Kidney (tissue), 13 donors: ENCODE measurements at regions not wholly inside any gene's neighbourhood (a gene's known extent, or its start where the extent isn't known, plus 50 kb on each side); places are given as distances from the start of the nearest gene placed in this dataset.
"Not testable (repeated sequence)": the region's sequence is repeated elsewhere in the genome, so short reads cannot be mapped to it uniquely, and the experiment has no call there.

ENCODE experiments used
- DNase-seq, 5 donors: peaks; one replicate each; pipeline ENCODE4 v3.0.0-alpha.2; 2013 to 2020
- FAIRE-seq: peaks from 2 replicates; lab custom pipeline; 2012; peaks lifted over from hg19 to GRCh38; lab: Jason Lieb, UNC
- H3K27ac ChIP-seq, 2 donors: one replicate each; pipeline ENCODE4 v1.7.0; 2013; ENCODE audit warnings: low read depth in 2 of 2, low read length in 2 of 2, inconsistent platforms in 1 of 2
- H3K27me3 ChIP-seq: one replicate; pipeline ENCODE4 v1.7.1; 2013; ENCODE audit warnings: low read length, inconsistent platforms; ENCODE audit not compliant: control insufficient read depth, insufficient read depth
- H3K36me3 ChIP-seq, 3 donors: one replicate each; pipeline versions ENCODE4 v1.7.0 to v1.7.1; 2013; ENCODE audit warnings: low read length in 3 of 3, control low read depth in 1 of 3, inconsistent platforms in 1 of 3; ENCODE audit not compliant: insufficient read depth in 3 of 3, control insufficient read depth in 2 of 3
- H3K4me1 ChIP-seq, 3 donors: one replicate each; pipeline versions ENCODE4 v1.7.0 to v1.7.1; 2013; ENCODE audit warnings: low read length in 3 of 3, inconsistent platforms in 1 of 3, low read depth in 1 of 3; ENCODE audit not compliant: control insufficient read depth in 2 of 3, insufficient read depth in 2 of 3
- H3K4me3 ChIP-seq, 3 donors: one replicate each; pipeline versions ENCODE4 v1.7.0 to v1.8.1; 2013; ENCODE audit warnings: low read length in 3 of 3, control low read depth in 1 of 3, inconsistent platforms in 1 of 3
- H3K9ac ChIP-seq, 3 donors: one replicate each; pipeline versions ENCODE4 v1.7.0 to v1.7.1; 2013; ENCODE audit warnings: low read length in 3 of 3, control low read depth in 1 of 3, inconsistent platforms in 1 of 3
- H3K9me3 ChIP-seq, 3 donors: one replicate each; pipeline versions ENCODE4 v1.7.0 to v1.7.1; 2013; ENCODE audit warnings: low read length in 3 of 3, control low read depth in 1 of 3, inconsistent platforms in 1 of 3; ENCODE audit not compliant: control insufficient read depth in 2 of 3, insufficient read depth in 1 of 3
- intact Hi-C: fragments of 100-400 bp; cut with DNase I; formaldehyde crosslinking; loops from one replicate; pipeline ENCODE4 v1.11.1; 2022
- TF ChIP-seq, protein P1 (sequence below): IDR thresholded peaks from 3 replicates; pipeline ENCODE4 v1.5.1; 2012; ENCODE audit warnings: mild to moderate bottlenecking, moderate library complexity, borderline replicate concordance; ENCODE audit not compliant: insufficient read depth; ENCODE audit errors: extremely low read depth
- donor health status: control.
- donor health status: control.
- donor health status: control.
- donor health status: control.
- donor health status: control.
- donor health status: DM: yes; HTN: yes; CAD: no.
- donor health status: Normal renal cell carcinoma (clear cell type).

DNA sequence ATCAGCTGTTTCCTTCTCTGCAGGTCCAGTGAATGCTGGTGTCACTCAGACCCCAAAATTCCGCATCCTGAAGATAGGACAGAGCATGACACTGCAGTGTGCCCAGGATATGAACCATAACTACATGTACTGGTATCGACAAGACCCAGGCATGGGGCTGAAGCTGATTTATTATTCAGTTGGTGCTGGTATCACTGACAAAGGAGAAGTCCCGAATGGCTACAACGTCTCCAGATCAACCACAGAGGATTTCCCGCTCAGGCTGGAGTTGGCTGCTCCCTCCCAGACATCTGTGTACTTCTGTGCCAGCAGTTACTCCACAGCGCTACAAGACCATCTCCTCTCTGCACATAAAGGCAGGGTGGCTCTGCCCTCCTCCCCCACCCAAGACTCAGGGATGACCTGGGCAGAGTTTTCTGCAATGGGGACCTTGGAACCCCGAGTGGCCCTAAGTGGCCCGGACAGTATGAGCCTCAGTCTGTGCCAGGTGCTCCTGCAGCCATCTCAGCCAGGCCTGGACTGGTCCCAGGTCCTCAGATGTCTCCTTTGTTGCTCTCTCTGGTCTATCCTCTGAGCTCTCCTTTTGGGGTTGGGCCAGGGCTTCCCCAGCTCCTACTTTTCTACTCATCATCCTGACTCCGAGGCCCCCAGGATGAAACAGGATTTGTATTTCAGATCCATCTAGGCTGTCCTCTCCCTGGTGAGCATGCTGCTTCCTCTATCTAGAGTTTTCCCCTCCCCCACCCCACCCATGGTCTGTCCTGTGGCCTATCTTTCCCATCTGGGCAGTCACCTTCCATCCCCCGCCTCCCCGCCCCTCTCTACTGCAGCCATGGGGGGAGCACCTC lies 212.1 kb upstream of the PRSS58 start:
- intact Hi-C loops: no loop called here
- Histone ChIP-seq H3K36me3 (no peaks in the 10 kb centered on the region), H3K27me3 (no peaks in the 10 kb centered on the region), H3K9me3 (no peaks in the 10 kb centered on the region), H3K4me1 (no peaks in the 10 kb centered on the region), H3K27ac (no peak overlapping the region), H3K4me3 (no peak overlapping the region), H3K9ac (no peak overlapping the region)
- FAIRE-seq (no peak), DNase-seq (no peak)
- TF ChIP-seq, protein P1, sequence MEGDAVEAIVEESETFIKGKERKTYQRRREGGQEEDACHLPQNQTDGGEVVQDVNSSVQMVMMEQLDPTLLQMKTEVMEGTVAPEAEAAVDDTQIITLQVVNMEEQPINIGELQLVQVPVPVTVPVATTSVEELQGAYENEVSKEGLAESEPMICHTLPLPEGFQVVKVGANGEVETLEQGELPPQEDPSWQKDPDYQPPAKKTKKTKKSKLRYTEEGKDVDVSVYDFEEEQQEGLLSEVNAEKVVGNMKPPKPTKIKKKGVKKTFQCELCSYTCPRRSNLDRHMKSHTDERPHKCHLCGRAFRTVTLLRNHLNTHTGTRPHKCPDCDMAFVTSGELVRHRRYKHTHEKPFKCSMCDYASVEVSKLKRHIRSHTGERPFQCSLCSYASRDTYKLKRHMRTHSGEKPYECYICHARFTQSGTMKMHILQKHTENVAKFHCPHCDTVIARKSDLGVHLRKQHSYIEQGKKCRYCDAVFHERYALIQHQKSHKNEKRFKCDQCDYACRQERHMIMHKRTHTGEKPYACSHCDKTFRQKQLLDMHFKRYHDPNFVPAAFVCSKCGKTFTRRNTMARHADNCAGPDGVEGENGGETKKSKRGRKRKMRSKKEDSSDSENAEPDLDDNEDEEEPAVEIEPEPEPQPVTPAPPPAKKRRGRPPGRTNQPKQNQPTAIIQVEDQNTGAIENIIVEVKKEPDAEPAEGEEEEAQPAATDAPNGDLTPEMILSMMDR: no peak

DNA sequence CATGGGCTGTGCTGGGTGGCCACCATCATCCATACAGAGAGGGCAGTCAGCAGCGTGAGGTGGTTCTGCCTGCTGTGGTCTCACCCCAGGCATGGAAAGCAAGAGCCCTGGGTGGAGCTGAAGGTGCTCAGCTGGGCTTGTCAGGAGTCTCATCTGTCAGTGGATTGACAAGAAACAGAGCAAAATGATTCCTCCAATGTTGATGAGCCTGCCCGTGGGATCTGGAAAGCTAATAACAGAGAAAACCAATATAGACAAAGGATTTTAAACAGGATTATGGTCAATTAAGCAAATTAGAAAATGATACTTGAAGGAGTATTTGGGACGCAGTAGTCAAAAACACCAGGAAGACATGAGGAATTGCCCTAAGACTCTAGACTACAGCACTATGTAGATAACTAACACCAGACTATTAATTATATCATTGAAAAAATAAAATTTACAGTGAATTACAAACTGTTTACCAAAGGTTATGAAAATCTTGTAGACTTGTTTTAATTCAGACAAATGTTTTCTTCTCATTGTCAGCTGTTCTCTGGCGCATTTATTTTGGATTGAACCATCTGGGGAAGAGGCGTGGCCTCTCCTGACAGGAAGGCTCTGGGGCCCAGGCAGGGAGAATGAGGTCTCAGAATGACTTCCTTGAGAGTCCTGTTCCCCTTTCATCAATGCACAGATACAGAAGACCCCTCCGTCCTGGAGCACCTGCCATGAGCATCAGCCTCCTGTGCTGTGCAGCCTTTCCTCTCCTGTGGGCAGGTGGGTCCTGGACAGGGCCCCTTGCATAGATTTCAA lies 211.2 kb upstream of the PRSS58 start:
- FAIRE-seq (no peak), DNase-seq (no peak)
- TF ChIP-seq, protein P1: no peak
- H3K4me3 ChIP-seq: no peak overlapping the region
- H3K4me1 ChIP-seq: no peaks in the 10 kb centered on the region
- H3K9ac ChIP-seq: no peak overlapping the region
- no peak overlapping the region for H3K27ac ChIP-seq
- no peaks in the 10 kb centered on the region for H3K9me3 ChIP-seq
- no peaks in the 10 kb centered on the region for H3K36me3 ChIP-seq
- intact Hi-C loops: no loop called here
- no peaks in the 10 kb centered on the region for H3K27me3 ChIP-seq

DNA sequence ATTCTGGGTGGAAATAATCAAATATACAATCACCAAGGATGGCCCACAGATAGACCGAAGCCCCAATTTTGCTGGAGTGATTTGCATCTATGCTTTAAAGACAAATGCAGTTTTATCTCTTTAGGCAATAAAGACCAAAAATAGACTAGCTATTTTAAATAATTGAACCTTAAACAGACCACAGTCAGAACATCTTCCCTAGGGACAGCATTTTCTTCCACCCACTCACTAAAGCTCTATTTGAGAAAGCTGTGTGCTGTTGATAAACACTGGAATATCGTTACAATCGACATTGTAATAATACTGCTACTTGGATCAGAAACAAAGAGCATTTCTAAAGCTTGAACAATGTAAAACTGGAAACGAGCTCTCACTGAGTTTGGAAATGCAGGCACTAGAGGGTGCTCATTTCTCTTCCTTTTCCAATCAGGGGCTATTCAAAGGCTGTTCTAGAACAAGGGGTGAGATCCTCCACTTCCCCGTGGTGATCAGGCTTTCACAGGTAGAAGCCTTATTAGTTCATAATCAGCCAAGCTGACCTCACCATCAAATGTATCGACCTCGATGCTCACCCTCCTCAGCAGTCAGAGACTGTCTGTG lies 209.3 kb upstream of the PRSS58 start:
- H3K9ac ChIP-seq, H3K4me1 ChIP-seq, intact Hi-C loops, DNase-seq, H3K36me3 ChIP-seq, H3K4me3 ChIP-seq, H3K27me3 ChIP-seq, H3K27ac ChIP-seq, H3K9me3 ChIP-seq, FAIRE-seq: not testable (repeated sequence)

DNA sequence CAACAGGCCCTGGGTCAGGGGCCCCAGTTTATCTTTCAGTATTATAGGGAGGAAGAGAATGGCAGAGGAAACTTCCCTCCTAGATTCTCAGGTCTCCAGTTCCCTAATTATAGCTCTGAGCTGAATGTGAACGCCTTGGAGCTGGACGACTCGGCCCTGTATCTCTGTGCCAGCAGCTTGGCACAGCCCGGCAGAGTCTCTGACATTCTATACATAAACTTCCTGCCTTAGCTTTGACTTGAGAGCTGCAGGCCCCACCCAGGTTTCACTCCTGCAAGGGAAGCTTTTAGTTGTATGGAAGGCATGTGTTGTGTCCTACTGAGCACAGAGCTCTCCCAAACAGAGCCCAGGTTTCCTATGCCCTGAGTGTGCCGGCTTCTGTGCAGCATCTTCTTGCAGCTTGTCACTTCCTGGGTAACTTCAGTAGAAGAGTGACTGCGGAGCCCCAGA lies 205.6 kb upstream of the PRSS58 start:
- no peaks in the 10 kb centered on the region for H3K9me3 ChIP-seq
- no peaks in the 10 kb centered on the region for H3K36me3 ChIP-seq
- FAIRE-seq: no peak
- no peak for DNase-seq
- TF ChIP-seq, protein P1: no peak
- no peak overlapping the region for H3K9ac ChIP-seq
- intact Hi-C loops: no loop called here
- no peak overlapping the region for H3K4me3 ChIP-seq
- H3K27ac ChIP-seq: no peak overlapping the region
- H3K4me1 ChIP-seq: no peaks in the 10 kb centered on the region
- no peaks in the 10 kb centered on the region for H3K27me3 ChIP-seq
